ENCODE measurements at regions not wholly inside any gene's neighbourhood (a gene's known extent, or its start where the extent isn't known, plus 50 kb on each side); places are given as distances from the start of the nearest gene placed in this dataset.

GRCh38 chr12:24534622-24535021, 414.3 kb downstream of the BCAT1 start:
- TF ChIP-seq EGR1 (IDR thresholded peaks at IDR 0.05) (no peak), ZBTB7A (IDR thresholded peaks at IDR 0.05; ENCODE audit: low read depth) (no peak), REST (IDR thresholded peaks at IDR 0.05; ENCODE audit: low read depth) (no peak), TEAD4 (IDR thresholded peaks at IDR 0.05) (no peak), EP300 (IDR thresholded peaks at IDR 0.05; ENCODE audit: borderline replicate concordance) (no peak), FOXM1 (IDR thresholded peaks at IDR 0.05; ENCODE audit: borderline replicate concordance, low read depth) (no peak), TCF12 (IDR thresholded peaks at IDR 0.05; ENCODE audit: low read depth) (no peak), CREB1 (IDR thresholded peaks at IDR 0.05; ENCODE audit: low read depth) (no peak), USF1 (IDR thresholded peaks at IDR 0.05) (no peak), NFIC (IDR thresholded peaks at IDR 0.05) (no peak), CEBPB (IDR thresholded peaks at IDR 0.05) (no peak), RAD21 (IDR thresholded peaks at IDR 0.05; ENCODE audit: low read depth) (no peak), YY1 (IDR thresholded peaks at IDR 0.05; ENCODE audit: low read depth) (no peak), TAF1 (IDR thresholded peaks at IDR 0.05; ENCODE audit: low read depth) (no peak)
- TF ChIP-seq, protein P1, sequence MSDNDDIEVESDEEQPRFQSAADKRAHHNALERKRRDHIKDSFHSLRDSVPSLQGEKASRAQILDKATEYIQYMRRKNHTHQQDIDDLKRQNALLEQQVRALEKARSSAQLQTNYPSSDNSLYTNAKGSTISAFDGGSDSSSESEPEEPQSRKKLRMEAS (IDR thresholded peaks at IDR 0.05): no peak

GRCh38 chr12:24533716-24534352, 415.1 kb downstream of the BCAT1 start:
- TF ChIP-seq CREB1 (IDR thresholded peaks at IDR 0.05; ENCODE audit: low read depth) (no peak), EP300 (IDR thresholded peaks at IDR 0.05; ENCODE audit: borderline replicate concordance) (no peak), RAD21 (IDR thresholded peaks at IDR 0.05; ENCODE audit: low read depth) (no peak), NFIC (IDR thresholded peaks at IDR 0.05) (no peak), ZBTB7A (IDR thresholded peaks at IDR 0.05; ENCODE audit: low read depth) (no peak), REST (IDR thresholded peaks at IDR 0.05; ENCODE audit: low read depth) (no peak), TEAD4 (IDR thresholded peaks at IDR 0.05) (no peak), TCF12 (IDR thresholded peaks at IDR 0.05; ENCODE audit: low read depth) (no peak), EGR1 (IDR thresholded peaks at IDR 0.05) (no peak), FOXM1 (IDR thresholded peaks at IDR 0.05; ENCODE audit: borderline replicate concordance, low read depth) (no peak), USF1 (IDR thresholded peaks at IDR 0.05) (no peak)
- TF ChIP-seq, protein P1 (IDR thresholded peaks at IDR 0.05): no peak

- no peak for TF ChIP-seq YY1 (IDR thresholded peaks at IDR 0.05; ENCODE audit: low read depth)
- TF ChIP-seq NFIC (IDR thresholded peaks at IDR 0.05): no peak
- TF ChIP-seq TAF1 (IDR thresholded peaks at IDR 0.05; ENCODE audit: low read depth): no peak
- TF ChIP-seq ZBTB7A (IDR thresholded peaks at IDR 0.05; ENCODE audit: low read depth): no peak
- TF ChIP-seq RAD21 (IDR thresholded peaks at IDR 0.05; ENCODE audit: low read depth): no peak
- TF ChIP-seq REST (IDR thresholded peaks at IDR 0.05; ENCODE audit: low read depth): no peak
- TF ChIP-seq, protein P1 (IDR thresholded peaks at IDR 0.05): no peak
- TF ChIP-seq USF1 (IDR thresholded peaks at IDR 0.05): no peak
- TF ChIP-seq TCF12 (IDR thresholded peaks at IDR 0.05; ENCODE audit: low read depth): no peak
- no peak for TF ChIP-seq FOXM1 (IDR thresholded peaks at IDR 0.05; ENCODE audit: borderline replicate concordance, low read depth)
- TF ChIP-seq CREB1 (IDR thresholded peaks at IDR 0.05; ENCODE audit: low read depth): no peak
- TF ChIP-seq EGR1 (IDR thresholded peaks at IDR 0.05): no peak
- TF ChIP-seq TEAD4 (IDR thresholded peaks at IDR 0.05): no peak
These were observed 418.2 kb downstream of the BCAT1 start for GRCh38 chr12:24530689-24531088.

Measured in Ishikawa (cell line).